Mammary epithelial cell (primary cell): ENCODE measurements at regions not wholly inside any gene's neighbourhood (a gene's known extent, or its start where the extent isn't known, plus 50 kb on each side); places are given as distances from the start of the nearest gene placed in this dataset.

Experiments
- CTCF ChIP-seq, 2 donors: IDR thresholded peaks in 1 of 2; conservative IDR thresholded peaks in 1 of 2; 2 replicates each; pipeline ENCODE4 v1.5.1; 2011 to 2012; ENCODE audit warnings: inconsistent platforms in 2 of 2, low read length in 2 of 2, mild to moderate bottlenecking in 2 of 2, control low read depth in 1 of 2, low read depth in 1 of 2; ENCODE audit not compliant: insufficient read depth in 1 of 2; ENCODE audit errors: extremely low read depth in 1 of 2
- EZH2 ChIP-seq: IDR thresholded peaks from 2 replicates; pipeline ENCODE4 v1.6.1; 2012; ENCODE audit warnings: low read length, inconsistent platforms, borderline replicate concordance

GRCh38 chr10:112078003-112078402 is 105.6 kb downstream of the GPAM start:
- TF ChIP-seq EZH2 (no peak), CTCF (conservative IDR thresholded peaks at IDR 0.05 in 1 of 2, IDR thresholded peaks at IDR 0.05 in 1 of 2; ENCODE audit: extremely low read depth in 1 of 2, insufficient read depth in 1 of 2, low read depth in 1 of 2, low read length in 2 of 2) (no peak)
